Left colon (tissue), 2 donors: ENCODE measurements at regions not wholly inside any gene's neighbourhood (a gene's known extent, or its start where the extent isn't known, plus 50 kb on each side); places are given as distances from the start of the nearest gene placed in this dataset.

Source experiments
- ATAC-seq: fragments of 200-7000 bp; cut with Tn5 transposase; one replicate; pipeline ENCODE4 v1.9.1; 2020; ENCODE audit warnings: mild to moderate bottlenecking, moderate library complexity
- DNase-seq, 2 donors: peaks; one replicate each; pipeline ENCODE4 v3.0.0-alpha.2; 2020
- intact Hi-C, 2 donors: fragments of 100-400 bp; cut with DNase I in 1 of 2; cut with micrococcal nuclease in 1 of 2; formaldehyde crosslinking; loops; one replicate each; pipeline versions ENCODE4 v1.11.2 to v1.14.0; 2022; cut with DNase I, micrococcal nuclease
- donor health status: DM: no; HTN: no; CAD: no.
- donor health status: DM: yes; HTN: yes; CAD: no.

- no peak for ATAC-seq
- intact Hi-C loops: no loop called here
- no peak for DNase-seq
Measured at GRCh38 chr2:195479407-195479806, 177.6 kb upstream of the SLC39A10 start.

- intact Hi-C loops: no loop called here
- ATAC-seq (no peak), DNase-seq (no peak)
Measured at GRCh38 chr2:195477996-195478382, 179.0 kb upstream of the SLC39A10 start.

- intact Hi-C loops: no loop called here
- ATAC-seq (no peak), DNase-seq (no peak)
Measured at GRCh38 chr2:195477248-195477995, 179.6 kb upstream of the SLC39A10 start.

- ATAC-seq: no peak
- no peak for DNase-seq
- intact Hi-C loops: no loop called here
Measured at GRCh38 chr2:195475336-195475735, 181.7 kb upstream of the SLC39A10 start.

GRCh38 chr2:195473862-195474261, 183.2 kb upstream of the SLC39A10 start:
- ATAC-seq (no peak), DNase-seq (no peak)
- intact Hi-C loops: no loop called here

GRCh38 chr2:195472501-195473234, 184.4 kb upstream of the SLC39A10 start:
- ATAC-seq (no peak), DNase-seq (no peak)
- intact Hi-C loops: no loop called here

GRCh38 chr2:195471807-195472206, 185.2 kb upstream of the SLC39A10 start:
- DNase-seq (no peak), ATAC-seq (no peak)
- intact Hi-C loops: no loop called here

GRCh38 chr2:195471163-195471562, 185.9 kb upstream of the SLC39A10 start:
- intact Hi-C loops: no loop called here
- ATAC-seq (no peak), DNase-seq (no peak)

- DNase-seq: no peak
- ATAC-seq: no peak
- intact Hi-C loops: no loop called here
Measured at GRCh38 chr2:195470622-195471021, 186.4 kb upstream of the SLC39A10 start.

- no peak for DNase-seq
- no peak for ATAC-seq
- intact Hi-C loops: no loop called here
Measured at GRCh38 chr2:195468771-195469170, 188.3 kb upstream of the SLC39A10 start.

- DNase-seq (no peak), ATAC-seq (no peak)
- intact Hi-C loops: no loop called here
Measured at GRCh38 chr2:195466427-195466826, 190.6 kb upstream of the SLC39A10 start.

- intact Hi-C loops: no loop called here
- ATAC-seq (no peak), DNase-seq (no peak)
Measured at GRCh38 chr2:195461010-195461409, 196.0 kb upstream of the SLC39A10 start.

- no peak for DNase-seq
- ATAC-seq: no peak
- intact Hi-C loops: no loop called here
Measured at GRCh38 chr2:195458936-195459335, 198.1 kb upstream of the SLC39A10 start.

- intact Hi-C loops: no loop called here
- ATAC-seq (no peak), DNase-seq (no peak)
Measured at GRCh38 chr2:195457873-195458272, 199.2 kb upstream of the SLC39A10 start.

GRCh38 chr2:195456771-195457170, 200.3 kb upstream of the SLC39A10 start:
- intact Hi-C loops: no loop called here
- DNase-seq (no peak), ATAC-seq (no peak)

GRCh38 chr2:195451160-195451559, 205.9 kb upstream of the SLC39A10 start:
- ATAC-seq (no peak), DNase-seq (no peak)
- intact Hi-C loops: no loop called here

- intact Hi-C loops: no loop called here
- no peak for DNase-seq
- ATAC-seq: no peak
Measured at GRCh38 chr2:195450552-195451113, 206.4 kb upstream of the SLC39A10 start.

- DNase-seq (peak; percentile 33 to 66), ATAC-seq (peak; percentile 90)
- intact Hi-C loops: no loop called here
Measured at GRCh38 chr2:195447323-195447975, 209.6 kb upstream of the SLC39A10 start.

- DNase-seq: no peak
- intact Hi-C loops: no loop called here
Measured at GRCh38 chr2:195445639-195446038, 211.4 kb upstream of the SLC39A10 start.

GRCh38 chr2:195443926-195444325, 213.1 kb upstream of the SLC39A10 start:
- intact Hi-C loops: no loop called here

More at GRCh38 chr2:195445639-195446038, 211.4 kb upstream of the SLC39A10 start:
- ATAC-seq: no peak

More at GRCh38 chr2:195443926-195444325, 213.1 kb upstream of the SLC39A10 start:
- ATAC-seq: no peak
- no peak for DNase-seq
